Neutrophil (primary cell): ENCODE measurements at regions not wholly inside any gene's neighbourhood (a gene's known extent, or its start where the extent isn't known, plus 50 kb on each side); places are given as distances from the start of the nearest gene placed in this dataset.

Experiments used
- H3K27ac ChIP-seq: fragments of 200-600 bp; sonication (generic); 2 replicates; pipeline ENCODE4 v1.5.1; 2016; ENCODE audit warnings: mild to moderate bottlenecking, moderate library complexity
- H3K27me3 ChIP-seq: fragments of 200-600 bp; sonication (generic); 2 replicates; pipeline ENCODE4 v1.6.0; 2016; ENCODE audit warnings: mild to moderate bottlenecking
- H3K36me3 ChIP-seq: fragments of 200-600 bp; sonication (generic); 2 replicates; pipeline ENCODE4 v1.5.1; 2017
- H3K4me1 ChIP-seq, 2 experiments: fragments of 200-600 bp in 1 of 2; sonication (generic) in 1 of 2; 1 replicate in 1 of 2; 2 replicates in 1 of 2; pipeline versions ENCODE4 v1.5.1 to v1.6.1; 2013 to 2016; ENCODE audit warnings: low read depth in 1 of 2, low read length in 1 of 2, mild to moderate bottlenecking in 1 of 2, moderate library complexity in 1 of 2; ENCODE audit not compliant: control insufficient read depth in 1 of 2, insufficient read depth in 1 of 2
- H3K4me3 ChIP-seq, 2 experiments: fragments of 200-600 bp in 1 of 2; sonication (generic) in 1 of 2; 1 replicate in 1 of 2; 2 replicates in 1 of 2; pipeline ENCODE4 v1.5.1; 2013 to 2016; ENCODE audit warnings: low read depth in 1 of 2, low read length in 1 of 2, mild to moderate bottlenecking in 1 of 2, moderate library complexity in 1 of 2
- H3K9me3 ChIP-seq: fragments of 200-600 bp; sonication (generic); 2 replicates; pipeline ENCODE4 v1.5.1; 2016
- CTCF ChIP-seq: fragments of 200-600 bp; sonication (generic); IDR thresholded peaks from 2 replicates; pipeline ENCODE4 v1.5.1; 2016; ENCODE audit warnings: antibody characterized with exemption

GRCh38 chr1:17932164-17932563 is 175.4 kb upstream of the IGSF21 start:
- no peak for TF ChIP-seq CTCF
- H3K4me1 ChIP-seq = no peaks in the 10 kb centered on the region
- H3K9me3 ChIP-seq = no peaks in the 10 kb centered on the region
- H3K36me3 ChIP-seq = no peaks in the 10 kb centered on the region
- peaks cover 4% of the 10 kb centered on the region for H3K27me3 ChIP-seq
- H3K4me3 ChIP-seq = no peak overlapping the region
- H3K27ac ChIP-seq = no peak overlapping the region

- H3K4me1 ChIP-seq = no peaks in the 10 kb centered on the region
- H3K9me3 ChIP-seq = no peaks in the 10 kb centered on the region
- H3K4me3 ChIP-seq = no peak overlapping the region
- no peak overlapping the region for H3K27ac ChIP-seq
- peaks cover 4% of the 10 kb centered on the region for H3K27me3 ChIP-seq
- no peak for TF ChIP-seq CTCF
- no peaks in the 10 kb centered on the region for H3K36me3 ChIP-seq
Observed at GRCh38 chr1:17933501-17933900, 174.1 kb upstream of the IGSF21 start.

GRCh38 chr1:17933971-17934370 is 173.6 kb upstream of the IGSF21 start:
- Histone ChIP-seq H3K27ac (no peak overlapping the region), H3K36me3 (no peaks in the 10 kb centered on the region), H3K9me3 (no peaks in the 10 kb centered on the region), H3K4me3 (no peak overlapping the region), H3K27me3 (peaks cover 4% of the 10 kb centered on the region), H3K4me1 (no peaks in the 10 kb centered on the region)
- TF ChIP-seq CTCF = no peak

DNA sequence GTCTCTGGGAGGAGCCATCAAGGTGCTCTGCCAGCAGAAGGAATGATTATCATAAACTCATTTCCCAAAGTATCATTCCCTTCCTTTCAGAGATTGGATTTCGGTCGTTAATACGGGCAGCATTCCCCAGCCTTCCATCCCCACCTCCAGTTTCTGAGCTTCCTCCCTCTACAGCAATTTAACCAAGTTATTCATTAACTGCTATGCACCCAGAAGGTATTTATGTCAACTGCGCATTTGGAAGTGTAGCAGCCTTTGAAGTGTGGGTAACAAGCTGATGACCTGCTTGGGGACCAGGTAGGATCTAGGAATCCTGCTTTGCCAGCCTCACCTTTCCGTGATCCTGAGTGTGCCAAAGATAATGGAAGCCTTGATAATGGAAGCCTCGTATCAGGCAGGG is 172.4 kb upstream of the IGSF21 start:
- peaks cover 4% of the 10 kb centered on the region for H3K27me3 ChIP-seq
- no peak for TF ChIP-seq CTCF
- no peak overlapping the region for H3K4me3 ChIP-seq
- no peaks in the 10 kb centered on the region for H3K9me3 ChIP-seq
- H3K36me3 ChIP-seq = no peaks in the 10 kb centered on the region
- H3K4me1 ChIP-seq = no peaks in the 10 kb centered on the region
- no peak overlapping the region for H3K27ac ChIP-seq

- H3K36me3 ChIP-seq = no peaks in the 10 kb centered on the region
Observed at GRCh38 chr1:17941431-17942189, 166.0 kb upstream of the IGSF21 start.

More at GRCh38 chr1:17941431-17942189, 166.0 kb upstream of the IGSF21 start:
- H3K27me3 ChIP-seq = peaks cover 7% of the 10 kb centered on the region
- H3K27ac ChIP-seq = no peak overlapping the region
- no peaks in the 10 kb centered on the region for H3K9me3 ChIP-seq
- no peak for TF ChIP-seq CTCF
- no peaks in the 10 kb centered on the region for H3K4me1 ChIP-seq
- no peak overlapping the region for H3K4me3 ChIP-seq
